ENCODE measurements at regions not wholly inside any gene's neighbourhood (a gene's known extent, or its start where the extent isn't known, plus 50 kb on each side); places are given as distances from the start of the nearest gene placed in this dataset.
"Not testable (repeated sequence)": the region's sequence is repeated elsewhere in the genome, so short reads cannot be mapped to it uniquely, and the experiment has no call there.

DNA sequence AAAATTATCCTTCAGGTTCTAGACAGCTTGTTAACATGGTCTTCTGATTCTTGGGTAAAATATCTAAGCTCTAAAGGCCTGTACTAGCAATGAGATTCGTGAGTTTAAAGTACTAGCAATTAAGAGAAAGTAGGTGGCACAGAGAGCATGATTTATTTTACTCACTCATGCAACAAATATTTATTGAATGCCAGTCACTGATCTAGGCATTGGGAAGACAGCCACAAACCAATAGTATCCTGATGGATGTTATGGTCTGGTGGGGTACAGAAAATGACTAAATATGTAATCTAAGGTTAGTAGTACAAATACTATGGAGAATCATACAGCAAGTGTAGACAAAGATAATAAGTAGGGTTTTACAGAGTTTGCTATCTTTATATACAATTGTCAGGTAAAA lies 751.3 kb downstream of the ZNF385D start:
- Histone ChIP-seq H3K9me3 (ENCODE audit: control insufficient read depth, insufficient read depth, low read depth, low read length) (no peaks in the 10 kb centered on the region), H3K4me1 (ENCODE audit: control insufficient read depth, extremely low read depth, insufficient read depth, low read length) (no peaks in the 10 kb centered on the region), H2AFZ (ENCODE audit: low read length) (no peak overlapping the region), H3K79me2 (ENCODE audit: control insufficient read depth, insufficient read depth, low read length) (no peaks in the 10 kb centered on the region), H3K36me3 (ENCODE audit: control insufficient read depth, insufficient read depth, low read length) (no peaks in the 10 kb centered on the region), H4K20me1 (ENCODE audit: control insufficient read depth, extremely low read depth, insufficient read depth, low read length) (no peaks in the 10 kb centered on the region), H3K4me2 (ENCODE audit: extremely low read depth, insufficient read depth, low read length) (no peak overlapping the region), H3K27me3 (ENCODE audit: control insufficient read depth, insufficient read depth, low read length) (no peaks in the 10 kb centered on the region), H3K27ac (ENCODE audit: insufficient read depth, low read length) (no peak overlapping the region), H3K9ac (ENCODE audit: insufficient read depth, low read length) (no peak overlapping the region), H3K4me3 (replicated peaks in 1 of 4; ENCODE audit: control extremely low read depth in 1 of 4, insufficient read depth in 1 of 4, low read depth in 3 of 4, low read length in 4 of 4) (no peak overlapping the region)
- DNase-seq (ENCODE audit: low read depth in 2 of 2) = peak in 1 of 2 donors; percentile 67
- TF ChIP-seq EZH2 (IDR thresholded peaks at IDR 0.05; ENCODE audit: low read length, missing control alignments) = no peak
- TF ChIP-seq, protein P1, sequence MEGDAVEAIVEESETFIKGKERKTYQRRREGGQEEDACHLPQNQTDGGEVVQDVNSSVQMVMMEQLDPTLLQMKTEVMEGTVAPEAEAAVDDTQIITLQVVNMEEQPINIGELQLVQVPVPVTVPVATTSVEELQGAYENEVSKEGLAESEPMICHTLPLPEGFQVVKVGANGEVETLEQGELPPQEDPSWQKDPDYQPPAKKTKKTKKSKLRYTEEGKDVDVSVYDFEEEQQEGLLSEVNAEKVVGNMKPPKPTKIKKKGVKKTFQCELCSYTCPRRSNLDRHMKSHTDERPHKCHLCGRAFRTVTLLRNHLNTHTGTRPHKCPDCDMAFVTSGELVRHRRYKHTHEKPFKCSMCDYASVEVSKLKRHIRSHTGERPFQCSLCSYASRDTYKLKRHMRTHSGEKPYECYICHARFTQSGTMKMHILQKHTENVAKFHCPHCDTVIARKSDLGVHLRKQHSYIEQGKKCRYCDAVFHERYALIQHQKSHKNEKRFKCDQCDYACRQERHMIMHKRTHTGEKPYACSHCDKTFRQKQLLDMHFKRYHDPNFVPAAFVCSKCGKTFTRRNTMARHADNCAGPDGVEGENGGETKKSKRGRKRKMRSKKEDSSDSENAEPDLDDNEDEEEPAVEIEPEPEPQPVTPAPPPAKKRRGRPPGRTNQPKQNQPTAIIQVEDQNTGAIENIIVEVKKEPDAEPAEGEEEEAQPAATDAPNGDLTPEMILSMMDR (conservative IDR thresholded peaks at IDR 0.05 in 1 of 2, IDR thresholded peaks at IDR 0.05 in 1 of 2; ENCODE audit: low read depth in 1 of 2, low read length in 2 of 2) = no peak

DNA sequence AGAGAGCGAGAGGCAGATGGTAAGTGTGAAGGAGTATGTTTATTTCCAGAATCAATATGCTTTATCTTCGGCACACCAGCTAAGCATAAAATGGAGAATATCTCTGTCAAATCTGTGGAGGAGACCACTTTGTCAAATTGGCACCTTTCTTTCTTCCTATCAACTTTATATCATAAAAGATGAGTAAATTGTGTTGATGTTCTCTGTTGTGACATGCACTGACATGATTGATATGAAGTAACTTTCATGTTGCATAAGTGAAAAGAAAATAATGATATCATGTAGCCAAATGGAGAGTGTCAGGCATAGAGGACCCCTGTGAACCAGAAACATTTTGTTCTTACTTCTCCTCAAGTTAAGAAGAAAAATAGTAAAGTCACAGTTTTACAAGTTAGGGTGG lies 753.8 kb downstream of the ZNF385D start:
- no peaks in the 10 kb centered on the region for H3K9me3 ChIP-seq (ENCODE audit: control insufficient read depth, insufficient read depth, low read depth, low read length)
- H3K4me1 ChIP-seq (ENCODE audit: control insufficient read depth, extremely low read depth, insufficient read depth, low read length) = no peaks in the 10 kb centered on the region
- no peak overlapping the region for H3K27ac ChIP-seq (ENCODE audit: insufficient read depth, low read length)
- H3K79me2 ChIP-seq (ENCODE audit: control insufficient read depth, insufficient read depth, low read length) = no peaks in the 10 kb centered on the region
- no peak overlapping the region for H3K4me3 ChIP-seq (replicated peaks in 1 of 4; ENCODE audit: control extremely low read depth in 1 of 4, insufficient read depth in 1 of 4, low read depth in 3 of 4, low read length in 4 of 4)
- no peak for DNase-seq (ENCODE audit: low read depth in 2 of 2)
- no peaks in the 10 kb centered on the region for H3K27me3 ChIP-seq (ENCODE audit: control insufficient read depth, insufficient read depth, low read length)
- no peaks in the 10 kb centered on the region for H4K20me1 ChIP-seq (ENCODE audit: control insufficient read depth, extremely low read depth, insufficient read depth, low read length)
- H3K9ac ChIP-seq (ENCODE audit: insufficient read depth, low read length) = no peak overlapping the region
- H3K4me2 ChIP-seq (ENCODE audit: extremely low read depth, insufficient read depth, low read length) = no peak overlapping the region
- no peak for TF ChIP-seq EZH2 (IDR thresholded peaks at IDR 0.05; ENCODE audit: low read length, missing control alignments)
- TF ChIP-seq, protein P1 (conservative IDR thresholded peaks at IDR 0.05 in 1 of 2, IDR thresholded peaks at IDR 0.05 in 1 of 2; ENCODE audit: low read depth in 1 of 2, low read length in 2 of 2) = no peak
- H2AFZ ChIP-seq (ENCODE audit: low read length) = no peak overlapping the region
- no peaks in the 10 kb centered on the region for H3K36me3 ChIP-seq (ENCODE audit: control insufficient read depth, insufficient read depth, low read length)

DNA sequence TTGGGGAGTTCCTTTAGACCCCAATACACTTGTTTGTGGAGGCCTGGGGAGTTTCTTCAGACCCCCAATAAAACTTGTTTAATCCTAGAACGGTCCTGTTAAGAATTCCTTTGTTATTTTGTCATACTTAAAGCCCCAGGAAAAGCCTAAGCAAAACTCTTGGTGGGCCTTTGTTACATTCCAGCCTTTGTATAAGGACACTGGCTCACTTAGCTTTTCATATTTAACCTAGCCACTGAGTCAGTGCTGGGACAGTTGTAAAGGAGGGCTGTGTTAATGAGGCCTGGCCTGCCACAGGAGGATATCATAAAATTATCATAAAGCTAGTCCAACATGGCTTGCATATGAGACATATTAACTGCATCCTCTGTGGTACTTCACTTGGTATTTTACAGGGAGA lies 760.1 kb downstream of the ZNF385D start:
- no peaks in the 10 kb centered on the region for H3K4me1 ChIP-seq (ENCODE audit: control insufficient read depth, extremely low read depth, insufficient read depth, low read length)
- no peaks in the 10 kb centered on the region for H3K27me3 ChIP-seq (ENCODE audit: control insufficient read depth, insufficient read depth, low read length)
- no peaks in the 10 kb centered on the region for H3K79me2 ChIP-seq (ENCODE audit: control insufficient read depth, insufficient read depth, low read length)
- no peaks in the 10 kb centered on the region for H3K9me3 ChIP-seq (ENCODE audit: control insufficient read depth, insufficient read depth, low read depth, low read length)
- TF ChIP-seq, protein P1 (conservative IDR thresholded peaks at IDR 0.05 in 1 of 2, IDR thresholded peaks at IDR 0.05 in 1 of 2; ENCODE audit: low read depth in 1 of 2, low read length in 2 of 2) = no peak
- TF ChIP-seq EZH2 (IDR thresholded peaks at IDR 0.05; ENCODE audit: low read length, missing control alignments) = no peak
- H3K27ac ChIP-seq (ENCODE audit: insufficient read depth, low read length) = no peak overlapping the region
- no peaks in the 10 kb centered on the region for H3K36me3 ChIP-seq (ENCODE audit: control insufficient read depth, insufficient read depth, low read length)
- H4K20me1 ChIP-seq (ENCODE audit: control insufficient read depth, extremely low read depth, insufficient read depth, low read length) = no peaks in the 10 kb centered on the region
- H3K9ac ChIP-seq (ENCODE audit: insufficient read depth, low read length) = no peak overlapping the region
- no peak overlapping the region for H3K4me2 ChIP-seq (ENCODE audit: extremely low read depth, insufficient read depth, low read length)
- no peak overlapping the region for H3K4me3 ChIP-seq (replicated peaks in 1 of 4; ENCODE audit: control extremely low read depth in 1 of 4, insufficient read depth in 1 of 4, low read depth in 3 of 4, low read length in 4 of 4)
- peak in 1 of 2 donors; percentile 5 for DNase-seq (ENCODE audit: low read depth in 2 of 2)
- H2AFZ ChIP-seq (ENCODE audit: low read length) = no peak overlapping the region

DNA sequence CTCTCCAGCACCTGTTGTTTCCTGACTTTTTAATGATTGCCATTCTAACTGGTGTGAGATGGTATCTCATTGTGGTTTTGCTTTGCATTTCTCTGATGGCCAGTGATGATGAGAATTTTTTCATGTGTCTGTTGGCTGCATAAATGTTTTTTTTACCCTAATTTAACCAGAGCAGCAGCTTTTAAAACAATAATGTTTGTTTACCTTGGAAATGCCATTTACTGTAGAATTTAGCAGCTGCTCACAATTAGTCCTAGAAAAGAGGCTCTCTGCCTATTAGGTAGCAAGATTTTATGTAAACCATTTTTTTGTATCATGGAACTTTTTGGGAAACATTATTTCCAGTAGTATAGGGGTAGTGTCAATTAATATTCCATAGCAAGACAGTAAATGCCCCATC lies 761.4 kb downstream of the ZNF385D start:
- H3K4me1 ChIP-seq (ENCODE audit: control insufficient read depth, extremely low read depth, insufficient read depth, low read length); H3K36me3 ChIP-seq (ENCODE audit: control insufficient read depth, insufficient read depth, low read length): not testable (repeated sequence)

More for the DNA sequence above, 761.4 kb downstream of the ZNF385D start:
- not testable (repeated sequence) for H4K20me1 ChIP-seq (ENCODE audit: control insufficient read depth, extremely low read depth, insufficient read depth, low read length); H3K79me2 ChIP-seq (ENCODE audit: control insufficient read depth, insufficient read depth, low read length); H3K4me2 ChIP-seq (ENCODE audit: extremely low read depth, insufficient read depth, low read length); H3K9me3 ChIP-seq (ENCODE audit: control insufficient read depth, insufficient read depth, low read depth, low read length); H2AFZ ChIP-seq (ENCODE audit: low read length); H3K9ac ChIP-seq (ENCODE audit: insufficient read depth, low read length); H3K27ac ChIP-seq (ENCODE audit: insufficient read depth, low read length); H3K27me3 ChIP-seq (ENCODE audit: control insufficient read depth, insufficient read depth, low read length); H3K4me3 ChIP-seq (replicated peaks in 1 of 4; ENCODE audit: control extremely low read depth in 1 of 4, insufficient read depth in 1 of 4, low read depth in 3 of 4, low read length in 4 of 4)
- DNase-seq (ENCODE audit: low read depth in 2 of 2) = peak in 1 of 2 donors; percentile 23

Data from fibroblast of lung (primary cell).